ENCODE measurements at regions not wholly inside any gene's neighbourhood (a gene's known extent, or its start where the extent isn't known, plus 50 kb on each side); places are given as distances from the start of the nearest gene placed in this dataset.

GRCh38 chr17:34465789-34466188, 102.8 kb upstream of the CCL1 start:
- H4K20me1 ChIP-seq (ENCODE audit: insufficient read depth, poor library complexity, severe bottlenecking) = no peaks in the 10 kb centered on the region
- no peak overlapping the region for H3K27ac ChIP-seq
- no peaks in the 10 kb centered on the region for H3K36me3 ChIP-seq (replicated peaks; ENCODE audit: insufficient read depth, low read depth)
- no peaks in the 10 kb centered on the region for H3K9me2 ChIP-seq (replicated peaks; ENCODE audit: insufficient read depth)
- no peak overlapping the region for H3K4me2 ChIP-seq
- no peaks in the 10 kb centered on the region for H3K9me3 ChIP-seq (ENCODE audit: low read depth)
- peaks cover 25% of the 10 kb centered on the region for H3K27me3 ChIP-seq
- TF ChIP-seq CTCF (IDR thresholded peaks at IDR 0.05; ENCODE audit: poor library complexity) (no peak), EZH2 (IDR thresholded peaks at IDR 0.05; ENCODE audit: borderline replicate concordance) (no peak), EZH2phosphoT487 (IDR thresholded peaks at IDR 0.05; ENCODE audit: low read depth, severe bottlenecking, unreplicated experiment) (no peak)
- WGBS (ENCODE audit: low lambda C conversion rate, missing lambda C conversion rate) = 89% methylated on average over 8 of the region's 8 CpGs
- H2AFZ ChIP-seq = no peak overlapping the region
- no peaks in the 10 kb centered on the region for H3K79me2 ChIP-seq
- no peaks in the 10 kb centered on the region for H3K4me1 ChIP-seq (ENCODE audit: insufficient read depth)
- H3K4me3 ChIP-seq = no peak overlapping the region
- DNase-seq (ENCODE audit: low spot score) = no peak

DNA sequence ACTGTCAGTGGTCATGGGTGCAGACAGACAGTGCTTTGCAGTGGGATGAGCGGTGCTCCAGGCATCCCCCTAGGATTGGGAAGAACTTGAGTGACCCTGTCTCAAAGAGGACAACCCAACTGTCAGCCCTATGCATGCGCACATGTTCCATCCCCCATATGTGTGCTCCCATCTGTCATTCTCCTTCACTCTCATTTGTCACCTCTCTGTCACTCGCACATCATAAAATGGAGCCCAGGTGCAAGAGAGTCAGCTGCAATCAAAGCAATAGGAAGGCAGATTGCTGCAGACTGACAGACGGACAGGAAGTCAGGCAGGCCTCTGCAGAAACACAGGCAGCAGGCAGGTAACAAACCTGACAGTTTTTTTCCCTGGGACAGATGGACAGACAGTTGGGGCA, 101.8 kb upstream of the CCL1 start:
- H3K4me2 ChIP-seq = no peak overlapping the region

DNA sequence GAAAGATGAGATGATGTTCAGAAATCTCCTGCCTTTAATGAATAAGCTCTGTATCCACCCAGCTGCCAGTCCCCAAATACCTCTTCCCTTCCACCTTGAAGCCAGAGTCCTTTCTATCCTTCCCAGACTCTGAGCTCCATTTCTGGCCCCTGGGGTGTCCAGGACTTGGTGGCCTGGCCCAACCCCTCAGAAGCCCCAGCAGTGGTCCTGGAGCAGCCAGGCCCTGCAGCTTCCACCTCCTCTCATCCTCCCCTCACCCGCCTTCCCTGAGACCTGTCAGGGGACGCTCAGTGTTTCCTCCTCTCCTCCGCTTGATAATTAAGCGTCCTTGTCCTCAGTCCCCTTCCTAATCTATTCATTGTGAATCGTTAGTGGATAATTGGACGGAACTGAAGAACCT, 95.2 kb upstream of the CCL1 start:
- no peak overlapping the region for H3K4me3 ChIP-seq
- TF ChIP-seq CTCF (IDR thresholded peaks at IDR 0.05; ENCODE audit: poor library complexity) = no peak
- TF ChIP-seq EZH2 (IDR thresholded peaks at IDR 0.05; ENCODE audit: borderline replicate concordance) = no peak
- TF ChIP-seq EZH2phosphoT487 (IDR thresholded peaks at IDR 0.05; ENCODE audit: low read depth, severe bottlenecking, unreplicated experiment) = no peak
- no peak overlapping the region for H3K27ac ChIP-seq
- no peak overlapping the region for H3K4me2 ChIP-seq
- H3K9me2 ChIP-seq (replicated peaks; ENCODE audit: insufficient read depth) = no peaks in the 10 kb centered on the region
- DNase-seq (ENCODE audit: low spot score) = no peak
- H2AFZ ChIP-seq = no peak overlapping the region
- H3K27me3 ChIP-seq = peaks cover 8% of the 10 kb centered on the region
- no peaks in the 10 kb centered on the region for H4K20me1 ChIP-seq (ENCODE audit: insufficient read depth, poor library complexity, severe bottlenecking)
- WGBS (ENCODE audit: low lambda C conversion rate, missing lambda C conversion rate) = 72% methylated on average over 6 of the region's 6 CpGs
- H3K9me3 ChIP-seq (ENCODE audit: low read depth) = no peaks in the 10 kb centered on the region
- H3K36me3 ChIP-seq (replicated peaks; ENCODE audit: insufficient read depth, low read depth) = no peaks in the 10 kb centered on the region
- H3K79me2 ChIP-seq = no peaks in the 10 kb centered on the region
- H3K4me1 ChIP-seq (ENCODE audit: insufficient read depth) = no peaks in the 10 kb centered on the region

More for the DNA sequence above, 101.8 kb upstream of the CCL1 start:
- TF ChIP-seq EZH2 (IDR thresholded peaks at IDR 0.05; ENCODE audit: borderline replicate concordance) = no peak
- TF ChIP-seq CTCF (IDR thresholded peaks at IDR 0.05; ENCODE audit: poor library complexity) = no peak
- TF ChIP-seq EZH2phosphoT487 (IDR thresholded peaks at IDR 0.05; ENCODE audit: low read depth, severe bottlenecking, unreplicated experiment) = no peak
- H3K4me1 ChIP-seq (ENCODE audit: insufficient read depth) = no peaks in the 10 kb centered on the region
- H2AFZ ChIP-seq = no peak overlapping the region
- no peaks in the 10 kb centered on the region for H3K9me2 ChIP-seq (replicated peaks; ENCODE audit: insufficient read depth)
- WGBS (ENCODE audit: low lambda C conversion rate, missing lambda C conversion rate) = 87% methylated on average over 4 of the region's 4 CpGs
- no peak overlapping the region for H3K27ac ChIP-seq
- no peak for DNase-seq (ENCODE audit: low spot score)
- no peaks in the 10 kb centered on the region for H3K9me3 ChIP-seq (ENCODE audit: low read depth)
- H3K27me3 ChIP-seq = peaks cover 18% of the 10 kb centered on the region
- no peak overlapping the region for H3K4me3 ChIP-seq
- no peaks in the 10 kb centered on the region for H3K36me3 ChIP-seq (replicated peaks; ENCODE audit: insufficient read depth, low read depth)
- no peaks in the 10 kb centered on the region for H4K20me1 ChIP-seq (ENCODE audit: insufficient read depth, poor library complexity, severe bottlenecking)
- H3K79me2 ChIP-seq = no peaks in the 10 kb centered on the region

DNA sequence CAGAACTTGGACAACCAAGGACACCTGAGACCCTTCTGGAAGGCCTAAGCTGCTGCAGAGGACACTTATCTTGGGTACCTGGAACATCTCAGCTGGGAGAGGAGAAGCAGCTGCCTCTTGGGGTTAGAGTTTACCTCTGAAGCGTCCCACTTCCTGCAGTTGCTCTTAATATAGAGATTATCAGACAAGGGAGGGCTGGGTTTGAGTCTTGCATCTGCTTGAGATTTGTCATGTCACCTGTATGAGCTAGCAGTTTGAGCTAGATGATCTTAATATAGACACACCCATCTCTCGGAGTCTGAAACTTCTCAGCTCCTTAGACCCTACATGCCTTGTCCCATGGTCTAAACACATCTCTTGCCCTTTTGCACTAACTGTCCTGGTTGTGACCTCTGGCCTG, 93.1 kb upstream of the CCL1 start:
- Histone ChIP-seq H3K9me2 (replicated peaks; ENCODE audit: insufficient read depth) (no peaks in the 10 kb centered on the region), H3K4me3 (no peak overlapping the region), H3K27me3 (peaks cover 10% of the 10 kb centered on the region), H3K4me2 (no peak overlapping the region), H3K36me3 (replicated peaks; ENCODE audit: insufficient read depth, low read depth) (no peaks in the 10 kb centered on the region), H3K27ac (no peak overlapping the region), H2AFZ (no peak overlapping the region), H4K20me1 (ENCODE audit: insufficient read depth, poor library complexity, severe bottlenecking) (no peaks in the 10 kb centered on the region), H3K79me2 (no peaks in the 10 kb centered on the region), H3K4me1 (ENCODE audit: insufficient read depth) (no peaks in the 10 kb centered on the region), H3K9me3 (ENCODE audit: low read depth) (no peaks in the 10 kb centered on the region)
- no peak for DNase-seq (ENCODE audit: low spot score)
- 64% methylated on average over 2 of the region's 2 CpGs for WGBS (ENCODE audit: low lambda C conversion rate, missing lambda C conversion rate)
- no peak for TF ChIP-seq CTCF (IDR thresholded peaks at IDR 0.05; ENCODE audit: poor library complexity)
- TF ChIP-seq EZH2 (IDR thresholded peaks at IDR 0.05; ENCODE audit: borderline replicate concordance) = no peak
- no peak for TF ChIP-seq EZH2phosphoT487 (IDR thresholded peaks at IDR 0.05; ENCODE audit: low read depth, severe bottlenecking, unreplicated experiment)
